ENCODE measurements at regions not wholly inside any gene's neighbourhood (a gene's known extent, or its start where the extent isn't known, plus 50 kb on each side); places are given as distances from the start of the nearest gene placed in this dataset.
"Not testable (repeated sequence)": the region's sequence is repeated elsewhere in the genome, so short reads cannot be mapped to it uniquely, and the experiment has no call there.

DNA sequence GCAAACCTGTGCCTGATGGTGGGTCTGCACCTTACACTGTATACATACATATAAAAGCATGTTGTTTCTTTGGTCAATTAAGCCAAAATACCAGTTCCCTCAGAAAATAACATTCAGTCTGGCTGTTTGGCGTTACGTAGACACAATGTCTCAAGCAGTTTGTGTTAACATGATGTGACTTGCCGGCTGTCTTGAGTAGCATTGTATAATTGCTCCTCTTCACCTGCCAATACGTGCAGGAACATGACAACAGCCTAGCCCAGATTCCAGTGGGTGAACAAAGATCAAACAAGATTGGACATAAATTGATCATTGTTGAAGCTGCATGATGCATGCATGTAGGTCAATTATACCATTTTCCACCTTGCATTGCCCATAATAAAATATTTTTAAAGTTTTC, 102.3 kb downstream of the F11 start:
- Mint-ChIP-seq H3K4me1 (ENCODE audit: low read depth, unreplicated experiment) (no peaks in the 10 kb centered on the region), H3K4me3 (ENCODE audit: unreplicated experiment) (no peak overlapping the region), H3K27ac (ENCODE audit: unreplicated experiment) (no peak overlapping the region), H3K36me3 (ENCODE audit: unreplicated experiment) (peaks cover 20% of the 10 kb centered on the region), H3K27me3 (ENCODE audit: unreplicated experiment) (peaks cover 4% of the 10 kb centered on the region), H3K9me3 (ENCODE audit: unreplicated experiment) (peaks cover 13% of the 10 kb centered on the region)
- DNase-seq, result no peak
- no peak for TF ChIP-seq CTCF (IDR thresholded peaks at IDR 0.05; ENCODE audit: partially characterized antibody, unreplicated experiment)

DNA sequence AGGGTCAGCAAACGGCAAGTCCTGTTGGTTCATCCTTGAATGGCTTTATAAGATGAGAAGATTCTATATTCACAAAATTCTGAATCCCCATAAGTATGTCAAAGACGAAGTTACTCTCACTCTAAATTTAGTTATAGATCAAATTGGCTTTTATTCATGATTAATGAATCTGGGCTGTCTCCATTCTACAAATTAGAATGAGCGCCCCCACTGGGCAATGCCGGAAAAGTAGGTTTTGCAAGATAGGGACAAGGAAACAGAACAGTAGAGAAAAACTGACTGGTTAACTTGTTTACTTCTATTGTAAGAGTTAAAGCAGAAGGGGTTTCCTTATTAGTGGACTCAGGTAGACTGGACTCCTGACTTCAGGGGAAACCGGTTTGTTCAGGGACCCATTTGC, 100.3 kb downstream of the F11 start:
- DNase-seq, result no peak
- peaks cover 20% of the 10 kb centered on the region for H3K36me3 Mint-ChIP-seq (ENCODE audit: unreplicated experiment)
- H3K9me3 Mint-ChIP-seq (ENCODE audit: unreplicated experiment), result peaks cover 13% of the 10 kb centered on the region
- TF ChIP-seq CTCF (IDR thresholded peaks at IDR 0.05; ENCODE audit: partially characterized antibody, unreplicated experiment), result no peak
- H3K27me3 Mint-ChIP-seq (ENCODE audit: unreplicated experiment), result peaks cover 4% of the 10 kb centered on the region
- H3K4me1 Mint-ChIP-seq (ENCODE audit: low read depth, unreplicated experiment), result no peaks in the 10 kb centered on the region
- H3K4me3 Mint-ChIP-seq (ENCODE audit: unreplicated experiment), result no peak overlapping the region
- no peak overlapping the region for H3K27ac Mint-ChIP-seq (ENCODE audit: unreplicated experiment)

DNA sequence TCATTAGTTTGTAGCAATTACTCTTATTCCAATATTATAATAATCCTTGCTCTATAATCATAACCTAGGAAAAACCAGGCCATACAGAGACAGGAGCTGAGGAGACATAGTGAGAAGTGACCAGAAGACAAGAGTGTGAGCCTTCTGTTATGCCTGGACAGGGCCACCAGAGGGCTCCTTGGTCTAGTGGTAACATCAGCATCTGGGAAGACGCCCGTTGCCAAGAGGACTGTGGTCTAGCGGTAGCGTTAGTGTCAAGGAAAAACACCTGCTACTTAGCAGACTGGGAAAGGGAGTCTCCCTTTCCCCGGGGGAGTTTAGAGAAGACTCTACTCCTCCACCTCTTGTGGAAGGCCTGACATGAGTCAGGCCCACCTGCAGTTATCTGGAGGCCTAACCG, 97.0 kb downstream of the F11 start:
- Mint-ChIP-seq H3K36me3 (ENCODE audit: unreplicated experiment) (peaks cover 20% of the 10 kb centered on the region), H3K9me3 (ENCODE audit: unreplicated experiment) (peaks cover 15% of the 10 kb centered on the region)
- not testable (repeated sequence) for H3K4me3 Mint-ChIP-seq (ENCODE audit: unreplicated experiment); DNase-seq; H3K27me3 Mint-ChIP-seq (ENCODE audit: unreplicated experiment); H3K27ac Mint-ChIP-seq (ENCODE audit: unreplicated experiment); H3K4me1 Mint-ChIP-seq (ENCODE audit: low read depth, unreplicated experiment)

GRCh38 chr4:186360551-186360950, 94.6 kb downstream of the F11 start:
- Mint-ChIP-seq H3K36me3 (ENCODE audit: unreplicated experiment) (peaks cover 20% of the 10 kb centered on the region), H3K27me3 (ENCODE audit: unreplicated experiment) (peaks cover 4% of the 10 kb centered on the region), H3K4me3 (ENCODE audit: unreplicated experiment) (no peak overlapping the region), H3K4me1 (ENCODE audit: low read depth, unreplicated experiment) (no peaks in the 10 kb centered on the region), H3K27ac (ENCODE audit: unreplicated experiment) (no peak overlapping the region), H3K9me3 (ENCODE audit: unreplicated experiment) (peaks cover 13% of the 10 kb centered on the region)
- DNase-seq, result no peak
- TF ChIP-seq CTCF (IDR thresholded peaks at IDR 0.05; ENCODE audit: partially characterized antibody, unreplicated experiment), result no peak

GRCh38 chr4:186351668-186352194, 85.7 kb downstream of the F11 start:
- no peak for TF ChIP-seq CTCF (IDR thresholded peaks at IDR 0.05; ENCODE audit: partially characterized antibody, unreplicated experiment)
- Mint-ChIP-seq H3K27ac (ENCODE audit: unreplicated experiment) (no peak overlapping the region), H3K9me3 (ENCODE audit: unreplicated experiment) (peaks cover 4% of the 10 kb centered on the region), H3K36me3 (ENCODE audit: unreplicated experiment) (no peaks in the 10 kb centered on the region), H3K4me3 (ENCODE audit: unreplicated experiment) (no peak overlapping the region), H3K27me3 (ENCODE audit: unreplicated experiment) (no peaks in the 10 kb centered on the region), H3K4me1 (ENCODE audit: low read depth, unreplicated experiment) (no peaks in the 10 kb centered on the region)
- no peak for DNase-seq
